ENCODE measurements at regions not wholly inside any gene's neighbourhood (a gene's known extent, or its start where the extent isn't known, plus 50 kb on each side); places are given as distances from the start of the nearest gene placed in this dataset.

DNA sequence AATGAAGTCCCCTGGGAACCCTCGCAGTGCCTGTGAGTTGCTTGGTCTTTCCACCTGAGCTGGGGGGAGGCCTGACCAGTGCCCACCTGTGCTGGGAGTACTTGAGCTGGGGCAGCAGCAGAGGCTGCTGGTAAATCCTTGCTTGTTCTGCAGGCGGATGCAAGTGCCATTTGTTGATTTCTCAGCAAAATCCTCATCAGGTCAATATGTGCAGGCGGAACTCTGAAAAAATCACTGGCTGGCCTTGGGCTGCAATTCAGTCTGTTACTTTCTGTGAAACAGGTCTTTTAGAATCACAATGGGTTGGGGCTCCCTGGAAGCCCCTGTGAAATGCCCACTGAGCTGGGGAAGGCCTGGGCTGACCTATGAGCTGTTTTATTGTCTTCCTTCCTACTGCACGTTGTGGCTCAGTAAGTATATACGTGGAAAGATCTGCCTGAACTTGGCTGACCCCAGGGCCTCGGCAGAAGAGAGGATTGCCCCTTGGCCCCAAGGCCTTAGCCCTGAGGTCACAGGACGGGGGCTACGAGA lies 182.0 kb upstream of the RGMA start:
- TF ChIP-seq FOXJ3 (CRISPR knock-in tag; IDR thresholded peaks at IDR 0.05; ENCODE audit: borderline replicate concordance) (no peak), ZNF232 (CRISPR knock-in tag; IDR thresholded peaks at IDR 0.05) (no peak), ZNF317 (CRISPR knock-in tag; IDR thresholded peaks at IDR 0.05; ENCODE audit: borderline replicate concordance, low read depth) (no peak), ZNF416 (CRISPR knock-in tag; IDR thresholded peaks at IDR 0.05) (no peak), ARID4B (CRISPR knock-in tag; IDR thresholded peaks at IDR 0.05; ENCODE audit: borderline replicate concordance) (no peak), ZNF425 (CRISPR knock-in tag; conservative IDR thresholded peaks at IDR 0.05) (no peak), CBFB (CRISPR knock-in tag; IDR thresholded peaks at IDR 0.05; ENCODE audit: low read depth) (no peak), NR3C1 (CRISPR knock-in tag; conservative IDR thresholded peaks at IDR 0.05; ENCODE audit: low read depth) (no peak), ATF2 (CRISPR knock-in tag; IDR thresholded peaks at IDR 0.05; ENCODE audit: borderline replicate concordance, low read depth) (no peak), ZNF219 (CRISPR knock-in tag; IDR thresholded peaks at IDR 0.05; ENCODE audit: borderline replicate concordance) (no peak), FOXP1 (CRISPR knock-in tag; IDR thresholded peaks at IDR 0.05; ENCODE audit: borderline replicate concordance) (no peak), SMAD3 (CRISPR knock-in tag; IDR thresholded peaks at IDR 0.05; ENCODE audit: borderline replicate concordance) (no peak)
- no peak for DNase-seq (ENCODE audit: low spot score)
- ATAC-seq: peak; percentile 55
- Mint-ChIP-seq H3K9me3 (no peaks in the 10 kb centered on the region), H3K4me3 (no peak overlapping the region), H3K4me1 (peaks cover 44% of the 10 kb centered on the region), H3K27me3 (ENCODE audit: low read depth) (no peaks in the 10 kb centered on the region; the same call in 1 of the 2 replicates), H3K36me3 (no peaks in the 10 kb centered on the region), H3K27ac (no peak overlapping the region; the same call in 1 of the 2 replicates)
- ChIA-PET CTCF (interaction anchor here (0.7 to 1.2 kb wide), 2 partner anchors 183 to 240 kb away, joined by 5 to 10 read pairs; no protein-coding TSS in a partner anchor), POLR2A (interaction anchor here (0.5 to 1.0 kb wide), 2 partner anchors 9 to 49 kb away, joined by 3 to 4 read pairs; no protein-coding TSS in a partner anchor)

DNA sequence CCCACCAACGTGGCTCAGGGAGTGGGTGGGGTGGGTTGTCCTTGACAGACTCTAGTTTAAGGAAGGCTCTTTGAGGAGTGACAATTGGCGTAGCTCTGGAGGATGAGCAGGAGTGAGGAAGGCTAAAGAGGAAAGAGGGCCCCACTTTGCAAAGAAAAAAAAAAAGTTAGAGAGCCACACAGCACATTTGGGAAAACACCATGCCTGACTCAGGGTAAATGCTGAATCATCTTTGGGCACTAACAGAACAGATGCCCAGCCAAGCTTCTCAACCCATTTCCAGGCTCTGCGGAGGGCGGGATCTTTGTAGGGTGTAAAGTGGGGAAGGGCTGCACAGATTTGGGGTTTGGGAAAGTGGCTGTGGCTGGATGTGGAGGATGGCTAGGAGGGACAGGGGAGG lies 179.1 kb upstream of the RGMA start:
- DNase-seq (ENCODE audit: low spot score): no peak
- Mint-ChIP-seq H3K27ac (no peak overlapping the region), H3K9me3 (0 out of 2 replicates have a peak, but pooled peaks cover 7% of the 10 kb centered on the region), H3K36me3 (no peaks in the 10 kb centered on the region), H3K4me1 (peaks cover 29% of the 10 kb centered on the region), H3K27me3 (ENCODE audit: low read depth) (peaks cover 10% of the 10 kb centered on the region), H3K4me3 (no peak overlapping the region)
- no peak for ATAC-seq
- no peak for TF ChIP-seq E2F5 (CRISPR knock-in tag; IDR thresholded peaks at IDR 0.05)
- no peak for TF ChIP-seq GTF2I (CRISPR knock-in tag; conservative IDR thresholded peaks at IDR 0.05)
- no peak for TF ChIP-seq CREB1 (CRISPR knock-in tag; IDR thresholded peaks at IDR 0.05)
- TF ChIP-seq ESRRA (CRISPR knock-in tag; IDR thresholded peaks at IDR 0.05; ENCODE audit: borderline replicate concordance): no peak
- CTCF ChIA-PET: no interaction called here
- POLR2A ChIA-PET: no interaction called here
